Adrenal gland (tissue), 5 donors: ENCODE measurements at regions not wholly inside any gene's neighbourhood (a gene's known extent, or its start where the extent isn't known, plus 50 kb on each side); places are given as distances from the start of the nearest gene placed in this dataset.

ENCODE experiments used
- POLR2A ChIP-seq, 2 donors: fragments of 450-650 bp; IDR thresholded peaks; one replicate each; pipeline ENCODE4 v1.6.1; 2017; ENCODE audit warnings: antibody characterized with exemption in 2 of 2, mild to moderate bottlenecking in 2 of 2, moderate library complexity in 1 of 2
- TF ChIP-seq, protein P1 (sequence below), 6 experiments: fragments of 450-650 bp in 4 of 6; fragments of 200-600 bp in 2 of 6; sonication (generic) in 1 of 6; IDR thresholded peaks; 1 replicate in 5 of 6; 2 replicates in 1 of 6; pipeline versions ENCODE4 v1.5.1 to v1.8.0; 2016 to 2021; ENCODE audit warnings: antibody characterized with exemption in 6 of 6, mild to moderate bottlenecking in 2 of 6, moderate library complexity in 1 of 6
- donor health status: DM: no; HTN: no; CAD: no.

DNA sequence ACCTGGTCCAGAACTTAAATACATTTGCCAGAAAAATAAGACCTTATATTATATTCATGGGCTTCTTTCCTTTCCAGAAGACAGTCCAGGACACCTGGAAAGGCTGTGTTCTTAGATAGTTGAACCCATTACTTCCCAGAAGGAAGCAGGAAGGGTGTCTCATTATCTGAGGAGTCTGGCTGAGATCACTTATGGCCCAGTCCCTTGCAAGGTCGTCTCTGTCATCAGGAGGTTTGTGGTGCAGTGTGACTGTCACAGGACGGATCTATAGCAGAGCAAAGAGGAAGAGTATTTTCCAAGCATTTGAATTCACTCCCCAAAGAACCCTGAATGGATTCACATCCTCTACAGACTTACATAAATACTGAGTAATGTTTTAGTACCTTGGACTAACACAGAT lies 270.7 kb upstream of the MTNR1B start:
- TF ChIP-seq, protein P1, sequence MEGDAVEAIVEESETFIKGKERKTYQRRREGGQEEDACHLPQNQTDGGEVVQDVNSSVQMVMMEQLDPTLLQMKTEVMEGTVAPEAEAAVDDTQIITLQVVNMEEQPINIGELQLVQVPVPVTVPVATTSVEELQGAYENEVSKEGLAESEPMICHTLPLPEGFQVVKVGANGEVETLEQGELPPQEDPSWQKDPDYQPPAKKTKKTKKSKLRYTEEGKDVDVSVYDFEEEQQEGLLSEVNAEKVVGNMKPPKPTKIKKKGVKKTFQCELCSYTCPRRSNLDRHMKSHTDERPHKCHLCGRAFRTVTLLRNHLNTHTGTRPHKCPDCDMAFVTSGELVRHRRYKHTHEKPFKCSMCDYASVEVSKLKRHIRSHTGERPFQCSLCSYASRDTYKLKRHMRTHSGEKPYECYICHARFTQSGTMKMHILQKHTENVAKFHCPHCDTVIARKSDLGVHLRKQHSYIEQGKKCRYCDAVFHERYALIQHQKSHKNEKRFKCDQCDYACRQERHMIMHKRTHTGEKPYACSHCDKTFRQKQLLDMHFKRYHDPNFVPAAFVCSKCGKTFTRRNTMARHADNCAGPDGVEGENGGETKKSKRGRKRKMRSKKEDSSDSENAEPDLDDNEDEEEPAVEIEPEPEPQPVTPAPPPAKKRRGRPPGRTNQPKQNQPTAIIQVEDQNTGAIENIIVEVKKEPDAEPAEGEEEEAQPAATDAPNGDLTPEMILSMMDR (IDR thresholded peaks at IDR 0.05) = no peak
- no peak for TF ChIP-seq POLR2A (IDR thresholded peaks at IDR 0.05)
